GM21529 (cell line): ENCODE measurements at regions not wholly inside any gene's neighbourhood (a gene's known extent, or its start where the extent isn't known, plus 50 kb on each side); places are given as distances from the start of the nearest gene placed in this dataset.
"Not testable (repeated sequence)": the region's sequence is repeated elsewhere in the genome, so short reads cannot be mapped to it uniquely, and the experiment has no call there.

ENCODE experiments used
- ATAC-seq: cut with Tn5 transposase; IDR thresholded peaks from one replicate; pipeline ENCODE4 v1.9.1; 2021; ENCODE audit not compliant: unreplicated experiment

DNA sequence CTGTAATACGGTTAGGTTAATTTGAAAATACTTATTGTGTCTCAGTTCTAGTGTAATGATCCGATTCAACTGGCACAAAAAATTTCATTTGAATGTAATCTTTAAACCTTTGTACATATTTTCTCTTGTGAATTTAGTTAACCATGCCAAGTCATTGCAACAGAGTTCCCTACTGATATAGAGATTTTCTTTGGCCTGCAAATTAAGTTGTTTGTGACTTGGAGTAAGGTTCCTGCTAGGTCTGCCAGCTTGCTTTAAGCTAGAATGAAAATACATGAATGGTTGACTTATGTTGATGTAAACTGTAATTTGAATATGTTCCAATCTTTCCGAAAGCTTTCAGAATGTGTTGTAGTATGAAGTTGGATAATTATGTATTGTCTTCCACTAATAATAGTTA, 1004.1 kb upstream of the EDIL3 start:
- no peak for ATAC-seq

DNA sequence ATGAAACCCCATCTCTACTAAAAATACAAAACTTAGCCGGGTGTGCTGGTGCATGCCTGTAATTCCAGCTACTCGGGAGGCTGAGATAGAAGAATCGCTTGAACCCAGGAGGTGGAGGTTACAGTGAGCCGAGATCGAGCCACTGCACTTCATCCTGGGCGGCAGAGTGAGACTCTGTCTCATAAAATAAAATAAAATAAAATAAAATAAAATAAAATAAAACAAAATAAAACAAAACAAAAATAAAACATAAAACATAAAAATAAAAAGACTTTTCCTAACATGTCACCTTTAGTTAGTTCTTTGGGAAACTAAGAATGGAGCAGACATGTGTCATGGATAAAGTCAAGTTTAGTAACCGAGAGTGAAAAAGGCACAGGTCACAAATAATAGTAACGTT, 1007.6 kb upstream of the EDIL3 start:
- ATAC-seq: not testable (repeated sequence)

DNA sequence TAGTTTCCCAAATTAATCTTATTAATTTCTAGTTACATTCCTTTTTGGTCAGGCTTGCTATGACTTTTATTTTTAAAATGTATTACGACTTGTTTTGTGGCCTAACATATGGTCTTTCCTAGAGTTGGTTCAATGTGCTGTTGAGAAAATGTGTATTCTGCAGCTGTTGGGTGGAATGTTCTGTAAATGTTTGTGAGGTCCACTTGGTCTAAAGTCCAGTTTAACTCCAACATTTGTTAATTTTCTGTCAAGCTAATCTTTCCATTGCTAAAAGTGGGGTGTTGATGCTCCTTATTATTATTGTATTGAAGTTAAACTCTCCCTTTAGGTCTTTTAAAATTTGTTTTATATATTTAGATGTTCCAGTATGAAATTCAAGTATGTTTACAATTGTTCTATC, 1010.8 kb upstream of the EDIL3 start:
- ATAC-seq: no peak

DNA sequence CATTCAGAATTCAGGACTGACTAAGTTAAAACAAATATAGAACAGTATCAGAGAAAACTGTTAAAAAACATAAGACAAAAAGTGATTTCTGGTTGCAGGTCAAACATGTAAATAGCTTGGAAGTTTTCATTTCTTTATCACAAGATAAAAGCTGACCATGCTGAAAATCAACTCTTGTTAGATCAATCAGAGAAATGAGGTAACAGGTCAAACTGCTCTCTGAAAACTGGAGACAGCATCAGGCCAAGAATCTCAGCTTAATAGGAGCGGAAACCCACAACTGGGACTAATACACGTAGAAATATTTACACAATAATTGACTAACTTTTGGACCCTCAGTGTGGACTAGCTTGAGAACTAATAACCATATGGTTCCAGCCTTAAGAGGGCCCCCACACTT, 1012.8 kb upstream of the EDIL3 start:
- no peak for ATAC-seq

DNA sequence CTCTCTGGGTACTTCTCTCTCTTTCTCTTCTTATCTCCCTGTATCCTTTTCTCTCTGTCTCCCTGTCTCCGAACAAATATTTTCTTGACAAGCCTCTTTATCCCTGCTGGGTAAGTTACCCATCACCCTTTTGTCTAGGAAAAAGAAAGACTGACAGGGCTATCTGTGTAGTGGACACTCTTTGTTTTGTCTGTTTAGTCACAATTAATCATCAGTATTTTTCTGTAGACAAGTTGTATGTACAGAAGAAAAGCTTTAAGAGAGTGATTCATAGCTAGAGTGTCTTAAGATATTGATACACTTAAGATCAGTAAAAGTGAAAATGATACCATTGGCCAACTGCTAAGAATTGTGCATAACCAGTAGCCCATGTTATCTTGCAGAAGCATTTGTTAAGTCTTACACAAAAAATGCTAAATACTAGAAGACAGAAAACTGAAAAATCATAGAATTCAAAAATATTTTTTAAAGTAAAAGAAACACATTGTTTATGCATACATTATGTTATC, 1043.8 kb upstream of the EDIL3 start:
- ATAC-seq: no peak

DNA sequence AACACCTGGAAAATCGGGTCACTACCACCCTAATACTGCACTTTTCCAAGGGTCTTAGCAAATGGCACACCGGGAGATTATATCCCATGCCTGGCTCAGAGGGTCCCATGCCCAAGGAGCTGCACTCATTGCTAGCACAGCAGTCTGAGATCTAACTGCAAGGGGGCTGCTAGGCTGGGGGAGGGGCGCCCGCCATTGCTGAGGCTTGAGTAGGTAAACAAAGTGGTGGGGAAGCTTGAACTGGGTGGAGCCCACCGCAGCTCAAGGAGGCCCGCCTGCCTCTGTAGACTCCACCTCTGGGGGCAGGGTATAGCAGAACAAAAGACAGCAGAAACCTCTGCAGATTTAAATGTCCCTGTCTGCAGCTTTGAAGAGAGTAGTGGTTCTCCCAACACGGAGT, 1047.0 kb upstream of the EDIL3 start:
- not testable (repeated sequence) for ATAC-seq

DNA sequence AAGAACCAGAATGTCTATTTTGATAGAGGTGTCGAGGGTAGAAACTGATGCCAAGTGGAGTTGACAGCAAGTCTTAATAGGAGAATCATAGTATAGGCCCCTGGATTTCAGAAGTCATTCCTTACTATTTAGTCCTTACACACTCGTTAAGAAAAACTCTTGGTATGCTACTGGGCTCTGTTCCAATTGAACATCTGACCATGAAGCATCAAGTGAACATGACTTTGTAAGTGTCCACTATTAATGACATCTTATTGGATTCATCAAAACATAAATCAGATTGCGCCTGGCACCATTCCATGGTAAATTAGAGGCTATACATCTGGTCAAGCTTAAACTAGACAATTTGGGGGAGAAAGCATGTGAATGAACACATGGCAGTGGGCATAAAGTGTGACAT, 1056.5 kb upstream of the EDIL3 start:
- no peak for ATAC-seq

DNA sequence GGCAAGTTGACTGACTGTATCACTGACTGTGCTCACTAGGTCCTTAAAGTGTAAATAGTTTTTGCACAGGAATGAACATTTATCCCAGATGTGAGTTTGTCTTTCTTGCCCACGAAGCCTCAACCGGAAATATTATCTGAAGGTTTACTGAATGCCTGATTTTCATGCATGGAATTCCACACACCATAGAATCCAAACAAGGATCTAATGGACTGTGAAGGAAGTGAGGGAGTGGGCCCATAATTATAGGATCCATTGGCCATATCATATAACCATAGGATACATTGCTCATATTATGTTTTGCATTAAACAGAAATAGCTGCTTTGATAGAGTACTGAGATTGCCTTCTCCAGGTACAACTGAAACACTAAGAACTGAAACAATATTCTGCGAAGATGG, 1057.2 kb upstream of the EDIL3 start:
- ATAC-seq: no peak

DNA sequence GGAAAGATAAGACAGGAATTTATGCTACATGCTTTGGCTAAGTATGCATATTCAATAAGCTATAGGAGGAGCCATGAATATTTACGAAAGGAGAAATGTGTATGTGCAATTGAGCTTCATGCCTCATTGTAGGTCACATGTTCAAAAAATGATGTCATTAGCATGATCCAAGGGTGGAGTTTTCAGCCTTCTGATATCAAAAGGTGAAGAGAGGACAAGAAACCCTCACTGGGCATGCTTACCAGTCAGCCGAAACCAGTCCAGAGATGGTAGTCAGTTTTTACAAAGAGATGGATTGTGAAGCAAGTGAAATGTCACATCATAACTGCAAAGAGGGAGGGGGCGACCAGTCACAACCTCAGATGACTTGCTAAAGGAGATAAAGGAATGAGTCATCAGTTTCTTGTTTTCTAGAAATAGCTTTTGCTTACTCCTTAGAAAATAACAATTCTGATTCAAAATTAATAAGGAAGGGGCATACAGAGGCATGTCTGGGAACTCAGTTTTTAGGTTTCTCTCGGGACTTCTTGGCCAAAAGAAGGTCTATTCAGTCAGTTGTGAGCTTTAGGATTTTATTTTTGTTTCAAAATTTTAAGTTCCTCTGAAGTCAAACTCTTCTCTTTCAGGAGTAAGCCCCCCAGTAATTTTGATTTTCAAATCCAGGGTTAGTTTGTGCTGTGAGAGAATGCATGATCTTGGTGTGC, 1067.8 kb upstream of the EDIL3 start:
- no peak for ATAC-seq

DNA sequence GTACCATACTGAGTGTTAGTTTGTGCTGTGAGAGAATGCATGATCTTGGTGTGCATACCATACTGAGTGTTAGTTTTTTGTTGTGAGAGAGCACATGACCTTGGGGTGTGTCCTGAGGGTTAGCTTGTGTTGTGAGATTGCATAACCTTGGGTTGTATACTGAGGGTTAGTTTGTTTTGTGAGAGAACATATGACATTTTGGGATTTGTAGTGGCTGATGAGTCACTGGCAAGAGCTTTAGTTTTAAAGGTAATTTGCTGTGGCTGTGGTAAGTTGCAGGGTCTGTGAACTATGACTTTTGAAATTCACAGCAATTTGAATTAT, 1068.3 kb upstream of the EDIL3 start:
- ATAC-seq: no peak

DNA sequence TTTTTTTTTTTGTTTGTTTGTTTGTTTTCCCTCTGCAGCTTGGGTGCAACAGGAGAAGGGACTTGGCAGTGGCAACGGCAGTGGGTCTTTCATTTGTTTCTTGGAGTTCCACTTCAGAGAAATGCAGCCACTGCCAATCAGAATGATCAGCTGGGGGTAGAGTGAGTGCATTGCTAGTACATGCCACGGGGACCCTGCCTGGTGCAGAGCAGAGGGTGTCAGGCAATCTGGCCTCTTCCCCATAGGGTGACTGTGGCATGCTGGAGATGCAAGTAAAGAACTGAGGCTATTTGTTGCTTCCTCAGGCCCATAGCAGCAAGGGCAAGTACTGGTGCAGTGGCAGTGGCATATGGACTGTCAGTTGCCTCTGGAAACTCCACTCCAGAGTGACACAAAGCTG, 1073.6 kb upstream of the EDIL3 start:
- no peak for ATAC-seq

DNA sequence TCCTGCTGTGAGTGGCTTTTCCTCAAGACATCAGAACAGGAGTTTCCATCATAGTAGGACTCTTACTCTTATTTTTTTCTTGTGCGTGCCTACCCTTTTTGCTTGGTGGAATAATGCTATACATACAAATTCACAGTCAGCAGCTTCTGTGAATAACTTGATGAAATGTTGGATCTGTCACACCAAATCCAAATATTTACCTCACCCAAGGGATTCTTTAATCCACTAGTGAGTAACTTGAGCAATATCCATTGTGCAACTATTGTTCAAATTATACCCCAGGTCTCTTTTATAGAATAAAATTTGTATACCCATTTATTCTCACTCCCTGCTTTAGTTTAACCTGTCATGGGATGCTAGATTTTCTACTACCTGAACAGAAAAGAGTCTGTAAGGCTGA, 1078.3 kb upstream of the EDIL3 start:
- no peak for ATAC-seq

DNA sequence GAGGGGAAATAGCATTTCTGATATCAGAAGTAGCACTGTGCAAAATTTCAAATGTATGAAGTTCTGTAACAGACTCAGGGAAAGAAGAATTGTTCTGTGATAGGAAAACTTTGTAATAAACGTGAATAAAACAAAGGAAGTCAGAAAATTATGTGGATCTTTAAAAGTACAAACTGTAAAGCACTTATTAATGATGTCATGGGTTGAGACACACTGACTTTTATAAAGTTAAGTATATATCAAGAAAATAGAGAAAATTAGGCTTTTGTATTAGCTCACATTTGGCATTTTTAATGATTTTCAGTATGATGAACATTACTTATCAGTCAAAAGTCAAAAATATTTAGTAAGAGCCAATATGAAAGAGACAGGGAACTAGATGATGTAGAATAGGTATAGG, 1081.7 kb upstream of the EDIL3 start:
- ATAC-seq: no peak

DNA sequence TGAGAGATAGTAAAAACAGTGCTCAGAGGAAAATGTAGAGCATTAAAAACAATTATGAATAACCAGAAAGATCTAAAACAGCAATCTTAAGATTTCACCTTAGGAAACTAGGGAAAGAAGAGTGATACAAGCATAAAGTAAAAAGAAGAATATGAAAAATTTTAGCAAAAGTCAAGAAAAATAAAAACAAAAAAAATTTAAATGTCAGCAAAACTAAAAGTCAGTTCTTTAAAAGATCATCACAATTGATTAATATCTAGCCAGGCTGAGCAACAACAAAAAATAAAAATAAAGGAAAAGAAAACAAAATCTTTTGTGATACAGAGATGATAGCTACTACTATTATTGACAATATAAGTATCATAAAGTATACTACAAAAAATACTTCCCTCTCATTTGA, 1088.1 kb upstream of the EDIL3 start:
- ATAC-seq: no peak

DNA sequence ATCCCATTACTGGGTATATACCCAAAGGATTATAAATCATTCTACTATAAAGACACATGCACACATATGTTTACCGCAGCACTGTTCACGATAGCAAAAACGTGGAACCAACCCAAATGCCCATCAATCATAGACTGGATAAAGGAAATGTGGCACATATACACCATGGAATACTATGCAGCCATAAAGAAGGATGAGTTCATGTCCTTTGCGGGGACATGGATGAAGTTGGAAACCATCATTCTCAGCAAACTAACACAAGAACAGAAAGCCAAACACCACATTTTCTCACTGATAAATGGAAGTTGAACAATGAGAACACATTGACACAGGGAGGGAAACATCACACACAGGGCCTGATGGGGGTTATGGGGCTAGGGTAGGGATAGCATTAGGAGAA, 1090.5 kb upstream of the EDIL3 start:
- ATAC-seq: not testable (repeated sequence)

DNA sequence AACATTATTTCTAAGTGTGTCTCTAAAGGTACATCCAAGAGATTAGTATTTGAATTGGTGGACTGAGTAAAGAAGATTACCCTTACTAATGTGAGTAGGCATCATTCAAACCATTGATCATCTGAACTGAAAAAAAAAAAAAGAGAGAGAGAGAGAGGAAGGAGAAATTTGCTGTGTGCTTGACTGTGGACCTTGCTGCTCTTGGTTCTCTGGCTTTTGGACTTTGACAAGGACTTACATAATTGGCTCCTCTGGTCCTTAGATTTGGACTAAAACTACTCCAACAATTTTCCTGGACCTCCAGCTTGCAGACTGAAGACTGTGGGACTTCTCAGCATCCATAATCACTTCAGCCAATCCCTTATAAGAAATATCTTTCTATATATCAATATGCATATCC, 1091.9 kb upstream of the EDIL3 start:
- no peak for ATAC-seq

DNA sequence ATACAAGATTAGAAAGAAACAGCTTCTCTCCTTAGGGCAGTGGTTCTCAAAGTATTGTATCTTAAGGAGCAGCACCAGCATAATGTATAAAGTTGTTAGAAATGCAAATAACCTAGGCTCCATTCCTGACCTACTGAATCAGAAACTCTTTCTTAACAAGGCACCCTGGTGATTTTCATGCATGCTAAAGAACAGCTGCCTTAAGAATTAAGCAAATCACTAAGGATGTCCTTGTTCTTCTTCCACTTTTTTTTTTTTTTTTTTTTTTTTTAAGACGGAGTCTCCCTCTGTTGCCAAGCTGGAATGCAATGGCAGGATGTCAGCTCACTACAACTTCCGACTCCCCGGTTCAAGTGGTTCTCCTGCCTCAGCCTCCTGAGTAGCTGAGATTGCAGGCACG, 1095.2 kb upstream of the EDIL3 start:
- no peak for ATAC-seq

DNA sequence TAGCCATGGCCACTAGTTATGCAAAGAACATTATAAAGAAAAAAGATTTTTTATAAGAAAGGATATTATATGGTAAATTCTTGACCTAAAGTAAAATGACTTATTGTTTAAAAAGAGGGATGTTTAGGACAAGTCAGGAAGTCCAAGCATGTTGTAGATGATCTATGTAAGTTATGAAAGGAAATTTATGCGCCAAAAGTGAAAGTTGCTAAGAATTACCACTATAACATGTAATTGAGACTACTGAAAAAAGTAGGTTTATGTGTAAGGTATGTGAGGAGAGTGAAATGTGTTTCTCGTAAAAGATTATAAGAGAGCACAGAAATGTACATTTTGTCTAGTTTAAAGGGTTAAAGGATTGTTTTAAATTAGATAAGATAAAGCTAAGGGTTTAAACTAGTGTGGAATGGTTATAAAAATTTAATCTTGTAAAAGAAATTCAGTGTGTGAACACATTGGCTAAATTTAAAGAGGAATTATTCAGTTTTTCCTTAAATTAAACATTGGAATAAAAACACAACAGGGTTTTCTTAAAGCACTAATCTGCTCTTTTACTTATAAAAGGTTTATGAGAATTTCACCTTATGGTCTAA, 1100.4 kb upstream of the EDIL3 start:
- ATAC-seq: no peak

DNA sequence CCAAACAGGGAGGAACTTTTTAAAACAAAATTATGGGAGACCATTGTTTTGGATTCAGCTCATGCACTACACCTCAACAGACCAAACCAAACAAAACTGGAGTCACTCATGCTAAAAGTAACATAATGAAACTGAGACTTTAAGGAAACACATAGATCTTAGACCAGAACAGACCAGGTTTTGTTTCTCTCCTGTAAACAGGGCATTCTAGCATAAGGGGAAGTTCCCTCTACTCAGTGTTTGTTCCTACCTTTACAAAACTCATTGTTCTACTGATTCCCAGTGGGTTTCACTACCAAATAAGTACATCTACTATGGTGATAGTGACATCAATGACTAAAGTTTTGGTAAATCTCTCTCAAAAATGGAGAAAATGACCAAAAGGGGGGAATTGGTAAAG, 1103.6 kb upstream of the EDIL3 start:
- no peak for ATAC-seq

DNA sequence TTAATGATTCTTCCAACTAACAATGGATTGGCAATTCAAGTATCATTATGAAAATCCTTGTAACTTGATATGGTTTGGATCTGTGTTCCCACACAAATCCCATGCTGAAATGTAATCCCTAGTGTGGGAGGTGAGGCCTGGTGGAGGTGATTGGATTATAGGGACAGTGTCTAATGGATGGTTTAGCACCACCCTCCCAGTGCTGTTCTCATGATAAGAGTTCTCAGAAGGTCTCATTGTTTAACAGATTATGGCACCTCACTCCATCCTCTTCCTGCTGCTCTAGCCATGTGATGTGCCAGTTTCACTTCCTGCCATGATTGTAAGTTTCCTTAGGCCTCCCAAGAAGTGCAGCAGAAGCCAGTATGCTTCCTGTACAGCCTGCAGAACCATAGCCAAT, 1116.2 kb upstream of the EDIL3 start:
- ATAC-seq: no peak

DNA sequence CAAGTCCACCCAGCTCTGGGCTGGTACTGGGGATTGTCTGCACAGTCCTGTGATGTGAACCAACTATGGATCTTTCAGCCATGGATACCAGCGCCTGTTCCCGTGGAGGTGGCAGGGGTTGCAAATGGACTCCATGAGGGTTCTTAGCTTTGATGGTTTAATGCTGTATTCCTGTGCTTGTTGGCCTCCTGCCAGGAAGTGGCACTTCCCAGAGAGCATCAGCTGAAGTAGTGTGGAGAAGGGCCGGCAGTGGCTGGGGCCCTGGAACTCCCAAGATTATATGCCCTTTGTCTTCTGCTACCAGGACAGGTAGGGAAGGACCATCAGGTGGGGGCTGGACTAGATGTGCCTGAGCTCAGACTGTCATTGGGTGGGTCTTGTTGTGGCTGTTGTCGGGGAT, 1104.8 kb upstream of the COX7C start:
- ATAC-seq: no peak

DNA sequence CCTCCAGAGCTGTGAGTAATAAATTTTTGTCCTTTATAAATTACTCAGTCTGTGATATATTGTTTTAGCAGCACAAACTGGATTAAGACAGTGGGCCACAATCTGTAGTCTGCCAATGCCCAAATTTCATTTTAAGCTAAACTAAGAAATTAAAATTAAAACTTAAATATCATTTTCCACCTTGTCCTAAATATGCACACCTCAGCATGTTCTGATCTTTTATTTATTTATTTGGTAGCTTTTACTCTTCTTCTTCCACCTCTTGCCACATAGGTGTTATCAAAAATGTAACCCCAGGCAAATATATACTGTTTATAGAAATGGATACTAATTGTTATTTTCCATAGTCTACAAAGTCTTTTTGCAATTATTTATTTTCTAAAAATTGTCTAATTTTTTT, 1102.2 kb upstream of the COX7C start:
- ATAC-seq: no peak

DNA sequence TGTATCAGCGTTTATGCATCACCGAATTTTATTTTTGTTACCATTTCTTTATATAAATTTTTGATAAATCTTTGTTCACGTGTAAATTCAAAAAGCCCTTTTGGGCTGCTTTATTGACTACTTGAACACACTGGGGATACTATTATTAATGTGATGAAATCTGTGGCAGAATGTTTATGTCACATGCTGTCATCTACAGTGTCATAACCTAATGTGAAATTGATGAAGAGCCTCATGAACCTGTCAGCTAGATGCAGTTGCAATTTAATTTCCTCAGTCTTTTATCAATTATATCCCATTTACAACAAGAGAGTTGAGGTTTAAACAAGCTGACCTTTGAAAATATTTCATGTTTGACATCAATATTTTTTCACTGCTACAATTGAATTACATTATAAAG, 1100.4 kb upstream of the COX7C start:
- ATAC-seq: no peak
